HG02763 (cell line): ENCODE measurements at regions not wholly inside any gene's neighbourhood (a gene's known extent, or its start where the extent isn't known, plus 50 kb on each side); places are given as distances from the start of the nearest gene placed in this dataset.

ENCODE experiments used
- ATAC-seq: cut with Tn5 transposase; IDR thresholded peaks from one replicate; pipeline ENCODE4 v1.9.1; 2021; ENCODE audit warnings: mild to moderate bottlenecking, moderate library complexity; ENCODE audit not compliant: unreplicated experiment

DNA sequence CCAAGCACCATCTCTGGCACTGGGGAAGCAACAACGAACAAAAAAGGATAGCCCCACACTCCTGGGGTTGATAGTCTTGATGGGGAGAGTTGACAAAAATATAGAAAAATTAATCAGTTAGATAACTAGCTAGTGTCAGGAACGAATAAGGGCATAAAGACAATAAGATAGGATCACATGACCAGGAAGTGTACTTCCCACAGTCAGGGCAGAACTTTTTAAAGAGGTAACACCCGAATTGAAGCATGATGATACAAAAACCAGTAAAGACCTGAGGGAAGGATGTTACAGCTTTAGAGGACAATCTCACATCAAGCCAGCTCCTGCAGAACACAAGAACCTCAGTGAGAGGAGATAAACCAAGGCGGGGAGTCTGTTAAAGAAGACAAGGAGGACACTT is 295.4 kb upstream of the CRIM1 start:
- ATAC-seq: peak; percentile 29

DNA sequence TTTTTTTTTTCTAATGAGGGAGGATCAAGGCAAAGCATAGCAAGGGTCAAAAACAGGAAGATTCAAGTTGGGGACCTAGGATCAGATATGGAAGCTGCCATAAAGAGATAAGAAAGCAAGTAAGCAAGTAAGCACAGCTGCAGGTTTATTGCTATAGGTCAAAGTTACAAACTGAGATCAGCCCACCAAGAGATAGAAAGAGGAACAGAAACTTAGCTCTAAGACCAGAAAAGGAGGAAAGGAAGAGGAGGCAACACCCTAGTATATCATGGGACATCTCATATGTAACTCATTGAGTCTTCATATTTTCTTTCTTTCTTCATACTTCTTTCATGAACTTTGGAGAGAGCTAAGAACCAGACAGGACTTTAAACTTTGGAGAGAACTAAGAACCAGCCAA is 295.9 kb upstream of the CRIM1 start:
- ATAC-seq: peak; percentile 100

DNA sequence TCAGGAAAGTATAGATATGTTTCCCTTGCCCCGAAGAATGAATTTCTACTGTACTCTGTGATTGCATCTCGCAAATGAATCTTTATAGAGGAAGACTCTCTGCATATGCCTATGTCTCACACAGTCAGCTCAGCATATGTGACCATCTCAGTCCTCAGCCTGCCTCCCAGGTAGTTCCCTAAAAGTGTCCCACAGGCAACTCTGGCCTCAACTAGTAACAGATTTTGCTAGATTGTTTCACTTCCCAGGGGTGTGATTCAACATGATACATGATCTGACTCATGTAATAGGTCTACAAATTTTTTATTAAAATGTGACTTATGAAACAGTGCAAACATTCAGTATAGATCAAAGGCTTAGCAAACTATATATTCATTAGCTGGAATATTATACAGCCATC is 296.6 kb upstream of the CRIM1 start:
- ATAC-seq: no peak

DNA sequence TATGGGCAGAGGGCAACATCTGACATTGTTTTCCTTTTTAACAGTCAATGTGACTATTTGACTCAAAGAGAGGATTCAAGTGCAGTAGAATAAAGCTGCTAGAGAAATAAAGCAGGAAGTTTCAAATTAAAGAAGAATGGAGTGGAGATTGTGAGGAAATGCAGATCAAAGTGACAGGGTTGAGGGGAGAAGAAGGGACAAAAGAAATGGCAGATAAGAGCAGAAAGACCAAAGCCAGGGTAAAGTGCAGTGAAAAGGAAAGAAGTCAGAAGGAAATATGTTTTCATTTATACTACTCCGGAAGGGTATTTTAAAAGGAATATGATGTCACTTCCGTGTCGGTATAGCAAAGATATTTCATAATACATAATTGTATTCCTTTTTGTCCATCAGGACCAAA is 297.5 kb upstream of the CRIM1 start:
- ATAC-seq: no peak

DNA sequence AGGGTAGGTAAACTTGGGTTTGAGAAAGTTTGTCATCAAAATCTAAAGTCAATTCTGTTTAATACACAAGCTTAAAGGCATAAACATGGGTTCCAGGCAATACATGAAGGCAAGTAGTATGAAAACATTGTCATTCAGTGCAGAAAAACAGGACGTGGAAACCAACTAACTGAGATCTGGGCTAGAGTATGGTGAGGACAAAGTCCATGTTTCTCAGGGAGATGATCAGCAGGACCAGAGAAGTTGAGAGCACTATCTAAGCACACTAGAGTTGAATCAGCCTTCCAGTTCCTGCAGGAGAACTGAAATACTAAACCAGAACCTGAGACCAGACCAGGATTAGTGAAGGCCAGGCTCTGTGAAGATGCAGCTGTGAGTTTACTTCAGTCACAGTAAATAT is 302.8 kb upstream of the CRIM1 start:
- no peak for ATAC-seq

DNA sequence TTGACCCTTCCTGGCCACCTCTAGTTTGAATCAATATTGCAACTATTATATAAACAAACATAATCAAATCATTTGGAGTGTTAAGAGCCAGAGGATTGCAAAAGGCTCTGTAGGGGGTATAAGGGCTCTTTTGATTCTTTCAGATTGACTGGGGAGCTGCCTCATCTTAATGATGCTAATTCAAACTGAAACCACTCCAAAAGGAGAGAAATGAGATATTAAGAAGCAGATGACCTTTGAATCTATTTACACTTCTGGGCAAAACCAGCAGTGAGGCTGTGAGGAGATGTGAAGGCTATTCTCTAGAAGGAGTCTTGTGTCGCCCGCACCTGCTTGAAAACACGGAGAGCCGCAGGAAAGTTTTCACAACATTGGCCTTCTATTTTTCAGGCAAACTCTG is 311.2 kb upstream of the CRIM1 start:
- no peak for ATAC-seq

DNA sequence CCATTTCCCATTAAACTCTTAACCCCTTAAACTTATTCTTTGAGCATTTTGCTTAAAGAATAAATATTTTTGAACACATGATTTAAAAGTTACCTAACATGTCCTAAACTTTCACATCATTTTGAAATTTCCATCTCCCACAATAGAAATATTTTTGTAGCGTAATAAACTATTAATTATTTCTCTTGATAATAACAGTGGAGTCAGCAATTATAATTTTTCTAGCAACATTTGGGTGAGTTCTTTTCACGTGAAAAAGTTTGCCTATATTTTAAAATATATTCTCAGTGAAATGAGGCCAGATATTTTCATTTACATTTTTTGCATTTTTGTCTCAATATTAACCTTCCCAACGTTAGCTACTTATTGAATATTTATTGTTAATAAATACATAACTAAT is 320.4 kb upstream of the CRIM1 start:
- no peak for ATAC-seq

DNA sequence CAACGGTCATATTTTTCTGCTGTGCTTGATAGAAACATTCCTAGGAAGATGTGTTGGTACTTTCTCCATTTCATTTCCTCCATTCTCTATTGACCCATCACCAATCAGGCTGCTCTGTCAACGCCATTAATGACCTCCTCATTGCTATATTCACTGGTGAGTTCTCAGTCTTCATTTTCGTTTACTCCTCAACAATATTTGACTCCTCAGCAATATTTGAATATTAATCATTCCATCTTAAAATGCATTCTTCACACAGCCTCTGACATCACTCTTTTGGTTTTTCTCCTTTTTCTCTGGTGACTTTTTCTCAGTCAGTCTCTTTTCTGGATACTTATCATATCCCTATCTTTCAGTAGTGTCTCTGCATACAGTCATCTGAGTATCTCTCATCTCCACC is 323.5 kb upstream of the CRIM1 start:
- ATAC-seq: no peak

DNA sequence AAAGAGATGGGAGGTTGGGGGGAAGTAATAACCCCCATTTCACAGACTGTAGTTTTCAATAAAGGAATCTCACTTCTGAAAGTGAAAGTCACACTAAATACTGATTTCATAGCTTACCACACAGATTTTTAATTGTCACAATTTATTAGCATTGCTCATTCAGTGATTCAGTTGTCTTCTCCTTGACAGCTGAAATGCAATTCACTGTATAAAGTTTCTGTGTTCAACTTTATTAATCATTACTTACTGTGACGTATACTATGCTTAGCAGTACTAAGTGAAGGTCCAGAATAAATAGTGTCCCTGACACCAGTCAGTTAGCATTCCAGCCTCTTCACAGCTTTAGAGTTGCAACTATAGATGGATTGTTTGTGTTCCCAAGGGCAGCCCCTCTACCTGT is 324.1 kb upstream of the CRIM1 start:
- ATAC-seq: no peak

DNA sequence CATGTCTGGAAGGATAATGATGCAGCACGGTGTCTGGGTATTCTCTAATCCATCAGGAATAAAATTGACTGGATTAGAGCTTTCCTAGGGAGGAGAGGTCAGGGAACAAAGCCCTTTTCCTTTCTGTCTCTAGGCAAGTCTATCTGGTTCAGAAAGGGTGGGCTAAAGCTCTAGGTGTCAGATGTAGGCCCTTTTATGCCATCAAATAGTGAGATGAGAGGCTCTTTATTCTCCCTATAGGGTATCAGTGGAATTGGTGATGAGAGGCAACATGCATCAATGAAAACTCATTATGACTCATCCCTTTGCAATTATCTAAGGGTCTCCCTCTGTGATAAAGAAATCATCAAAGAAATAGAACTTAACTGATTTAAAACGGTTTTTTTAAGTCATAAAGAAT is 328.0 kb upstream of the CRIM1 start:
- no peak for ATAC-seq

DNA sequence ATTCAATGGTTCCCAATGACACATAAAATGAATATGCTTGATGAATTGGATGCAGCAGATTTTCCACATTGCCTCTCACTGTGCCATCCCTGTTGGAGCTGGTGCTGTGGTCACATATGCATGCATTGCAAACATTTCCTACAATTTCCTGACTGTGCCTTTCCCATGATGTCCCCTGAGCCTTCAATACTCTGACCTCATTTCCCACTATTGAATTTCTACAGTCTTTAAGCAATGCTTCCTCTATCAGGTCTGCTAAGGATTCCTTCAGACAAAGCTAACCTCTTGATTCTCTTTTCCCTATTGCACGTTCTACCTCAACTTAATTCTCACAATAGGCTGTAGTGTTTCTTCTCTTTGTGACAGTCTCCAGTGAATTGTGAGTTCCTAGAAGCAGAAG is 342.5 kb upstream of the CRIM1 start:
- no peak for ATAC-seq

DNA sequence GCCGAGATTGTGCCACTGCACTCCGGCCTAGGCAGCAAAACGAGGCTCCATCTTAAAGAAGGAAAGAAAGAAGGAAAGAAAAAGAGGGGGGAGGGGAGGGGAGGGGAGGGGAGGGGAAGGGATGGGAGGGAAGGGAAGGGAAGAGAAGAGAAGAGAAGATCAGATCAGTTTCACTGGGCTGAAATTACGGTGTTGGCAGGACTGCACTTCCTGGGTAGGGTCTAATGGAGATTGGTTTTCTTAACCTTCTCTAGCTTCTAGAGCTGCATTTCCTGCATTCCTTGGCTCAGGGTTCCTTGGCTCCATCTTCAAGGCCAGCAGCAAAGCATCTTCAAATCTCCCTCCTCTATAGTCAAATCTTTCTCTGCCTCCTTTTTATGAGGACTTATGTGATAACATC is 349.1 kb upstream of the CRIM1 start:
- ATAC-seq: no peak

DNA sequence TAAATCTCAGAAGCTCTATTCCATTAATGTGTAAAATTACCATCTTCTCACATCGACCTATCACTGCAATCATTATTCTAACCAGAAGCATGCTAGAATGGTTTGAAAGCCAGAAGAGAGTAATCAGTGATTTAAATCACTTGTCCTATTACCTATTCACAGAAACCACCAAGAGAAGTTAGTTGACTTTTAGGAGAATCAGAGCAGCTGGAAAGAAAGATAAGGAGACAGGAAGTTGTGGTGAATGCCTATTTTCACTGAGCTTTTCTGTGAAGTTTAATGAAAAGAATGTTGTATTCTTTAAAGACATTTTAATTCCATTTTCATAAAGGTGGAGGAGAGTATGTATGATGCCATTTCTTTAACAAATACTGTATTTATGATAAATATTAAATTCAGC is 352.6 kb upstream of the CRIM1 start:
- no peak for ATAC-seq

DNA sequence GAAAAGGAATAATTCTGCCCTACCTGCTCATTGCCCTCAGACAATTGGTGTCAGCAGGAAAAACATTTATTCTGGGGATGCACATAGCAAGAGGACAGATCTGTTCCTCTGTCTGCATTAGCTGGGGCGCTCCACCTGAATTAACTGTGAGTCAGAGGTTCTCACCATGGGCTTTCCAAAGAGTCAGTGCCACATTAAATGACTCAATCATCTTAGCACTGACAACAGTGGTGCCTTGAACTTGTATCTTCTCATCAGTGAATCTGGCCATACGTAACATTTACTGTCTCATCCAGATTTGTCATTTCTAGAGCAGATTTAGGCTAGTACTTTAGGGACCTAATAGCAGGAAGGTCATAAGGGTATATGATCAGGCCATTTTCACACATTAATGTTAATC is 358.1 kb upstream of the CRIM1 start:
- no peak for ATAC-seq

DNA sequence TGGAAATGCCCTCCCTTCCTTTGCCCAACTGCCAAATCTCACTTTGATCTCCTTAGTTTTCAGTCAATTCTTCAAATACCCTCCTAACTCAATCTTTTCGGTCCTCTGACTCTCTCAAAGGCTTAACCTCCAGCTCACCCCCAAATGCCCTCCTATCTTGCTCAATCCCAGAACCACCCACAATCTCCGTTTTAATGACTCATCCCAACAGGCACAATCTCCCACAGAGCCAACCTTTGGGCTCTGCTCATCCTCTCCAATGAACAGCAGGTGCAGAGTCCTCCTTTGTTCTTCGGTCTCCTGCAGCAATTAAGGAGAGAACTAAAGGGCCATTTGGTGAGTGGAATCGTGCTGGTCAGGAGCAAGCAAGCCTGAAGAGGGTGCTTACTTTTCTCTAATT is 366.1 kb upstream of the CRIM1 start:
- ATAC-seq: no peak

DNA sequence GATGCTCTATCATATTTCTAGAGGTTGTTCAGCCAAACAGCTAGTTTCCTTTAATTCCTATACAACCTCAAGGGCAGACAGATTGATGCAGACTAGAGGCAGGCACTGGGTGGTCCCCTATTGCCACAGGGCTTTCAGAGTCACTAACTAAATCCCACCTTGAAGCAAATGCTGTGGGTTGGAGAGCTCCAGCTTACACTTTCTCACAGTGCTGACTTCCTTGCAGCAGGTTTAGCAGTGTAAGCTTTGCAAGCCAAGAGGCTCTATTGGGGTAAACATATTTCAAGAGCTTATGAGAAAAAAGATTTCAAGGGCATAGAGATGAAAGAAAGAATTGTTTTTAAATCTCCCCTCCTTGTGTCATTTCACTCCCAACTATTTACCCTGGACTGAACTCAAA is 366.5 kb upstream of the CRIM1 start:
- ATAC-seq: no peak

DNA sequence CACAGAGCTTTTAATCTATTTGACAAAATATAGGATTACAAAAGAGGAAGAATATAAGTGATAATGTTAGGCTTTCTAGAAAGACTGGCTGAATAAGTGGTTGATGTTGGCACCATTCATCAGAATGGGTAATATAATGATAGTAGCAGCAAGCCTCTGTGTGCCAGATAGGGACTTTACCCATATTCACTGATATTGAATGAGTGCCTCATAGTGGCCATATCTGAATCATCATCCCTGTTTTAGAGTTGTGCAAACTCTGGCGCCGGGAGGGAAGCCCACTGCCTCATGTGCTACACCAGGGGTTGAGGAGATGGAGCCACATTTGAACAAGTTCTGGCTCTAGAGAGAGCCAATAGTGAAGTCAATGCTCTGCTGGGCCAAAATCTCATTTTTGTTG is 368.7 kb upstream of the CRIM1 start:
- ATAC-seq: no peak

DNA sequence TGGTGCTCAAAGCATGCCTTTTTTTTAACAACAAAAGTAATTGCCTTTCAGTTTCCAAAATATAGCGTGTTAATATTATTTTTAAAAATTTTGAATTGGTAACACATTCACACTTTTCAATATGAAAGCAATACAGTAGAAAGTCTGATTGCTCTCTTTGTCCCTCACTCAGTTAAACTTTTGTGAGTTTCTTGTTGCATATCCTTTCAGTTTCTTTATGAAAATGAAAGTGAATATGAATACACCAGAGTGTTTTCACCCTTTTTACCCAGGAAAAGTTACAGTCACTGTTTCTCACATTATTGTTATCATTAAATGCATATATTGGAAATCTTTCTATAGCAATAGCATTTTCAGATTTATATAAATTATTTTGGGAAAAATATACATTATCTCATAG is 377.4 kb upstream of the CRIM1 start:
- ATAC-seq: peak; percentile 91

DNA sequence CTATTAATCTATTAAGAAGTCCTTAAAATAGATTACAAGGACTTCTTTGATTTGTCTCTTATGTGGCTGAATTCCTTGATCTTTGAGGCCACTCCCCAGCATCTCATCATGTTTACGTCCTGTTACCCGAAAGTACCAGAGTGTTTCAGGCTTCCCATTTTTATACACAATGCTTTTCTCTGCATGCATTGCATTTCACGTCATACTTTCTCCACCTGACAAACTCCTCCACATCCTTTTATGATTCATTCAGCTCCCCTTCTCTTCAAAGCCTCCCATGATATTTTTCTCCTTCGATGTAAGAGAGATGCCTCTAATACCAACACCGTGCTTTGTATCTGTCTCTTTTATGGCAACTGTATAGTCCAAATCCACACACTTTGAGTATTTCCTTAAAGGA is 379.0 kb upstream of the CRIM1 start:
- ATAC-seq: no peak

DNA sequence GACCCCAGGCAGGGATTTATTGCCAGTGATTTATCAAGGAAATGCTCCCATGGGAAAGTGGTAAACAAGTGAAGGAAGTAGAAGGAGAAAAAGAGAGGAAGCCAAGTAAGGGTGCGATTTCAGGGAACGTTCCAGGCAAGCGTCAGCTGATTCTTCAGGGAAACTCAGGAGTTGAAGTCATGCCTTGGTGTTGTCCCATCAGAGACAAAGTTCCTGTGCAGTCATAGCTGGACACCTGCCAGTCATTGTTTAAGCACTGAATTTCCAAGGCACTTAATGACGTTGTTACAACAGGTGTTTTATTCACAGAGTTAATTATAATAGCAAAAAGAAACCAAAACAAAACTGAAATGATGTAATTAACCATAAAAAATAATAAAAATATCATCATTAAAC is 381.8 kb upstream of the CRIM1 start:
- no peak for ATAC-seq

DNA sequence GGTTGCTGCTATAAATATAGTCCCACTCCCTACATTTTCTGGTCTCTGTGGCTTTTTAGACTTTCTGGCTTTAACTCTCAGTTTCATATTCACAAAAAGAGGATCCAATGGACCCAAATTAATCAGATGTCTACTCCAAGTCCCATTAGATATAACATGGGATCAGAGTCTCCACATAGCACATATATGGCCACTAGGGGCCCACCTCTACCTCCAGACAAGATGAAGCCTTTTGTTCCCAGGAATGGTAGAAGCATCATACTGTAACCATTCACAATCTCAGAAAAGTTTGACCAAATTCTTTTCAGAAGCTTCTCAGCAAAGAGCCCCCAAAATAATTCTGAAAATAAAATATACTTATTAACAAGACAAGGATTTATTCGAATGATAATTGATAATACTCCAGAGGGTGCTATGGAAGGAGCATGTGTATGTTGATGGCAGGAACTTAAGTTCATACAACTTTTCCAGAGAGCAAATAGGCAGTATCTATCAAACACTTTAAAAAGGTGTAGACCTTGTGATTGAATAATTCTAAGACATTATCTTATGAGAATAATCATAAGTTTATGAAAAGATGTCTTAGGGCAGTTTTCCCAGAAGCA is 382.3 kb upstream of the CRIM1 start:
- peak; percentile 76 for ATAC-seq

DNA sequence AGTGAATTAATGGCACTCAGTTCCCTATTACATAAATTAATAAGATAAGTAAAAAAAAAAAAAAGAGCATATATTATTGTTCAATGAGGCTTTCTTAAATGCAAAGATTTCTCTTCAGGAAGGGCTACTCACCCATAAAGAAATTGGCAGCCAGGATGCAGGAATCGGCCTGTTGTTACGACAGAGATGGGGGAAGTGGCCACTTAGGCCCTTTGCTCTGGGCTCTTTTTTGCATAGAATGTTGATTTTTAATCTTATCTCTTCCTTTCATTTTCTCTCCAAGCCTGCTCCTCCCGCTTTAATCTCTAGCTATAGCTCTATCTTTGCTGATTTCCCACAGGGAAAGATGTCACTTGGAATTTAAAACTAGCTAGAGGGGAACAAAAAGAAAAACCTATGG is 391.8 kb upstream of the CRIM1 start:
- ATAC-seq: no peak

DNA sequence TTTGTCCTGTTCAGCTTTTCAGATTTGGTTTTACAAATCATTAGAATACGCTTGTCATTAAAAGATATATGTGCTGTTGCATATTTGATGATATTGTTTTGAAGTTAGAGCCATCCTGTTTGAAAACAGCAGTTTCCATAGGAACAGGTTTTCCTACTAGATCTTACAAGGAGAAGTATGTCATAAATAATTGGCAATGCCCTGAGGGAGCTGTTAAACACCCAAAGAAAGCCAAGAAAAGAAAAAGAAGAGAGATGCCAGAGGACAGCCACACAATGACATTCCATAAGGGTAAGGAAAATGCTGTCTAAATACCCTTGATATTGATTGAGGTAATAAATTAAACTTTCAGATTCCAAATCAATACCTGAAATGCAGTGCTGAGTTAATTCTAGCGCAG is 392.2 kb upstream of the CRIM1 start:
- ATAC-seq: no peak
